GM12878 (cell line): ENCODE measurements at regions not wholly inside any gene's neighbourhood (a gene's known extent, or its start where the extent isn't known, plus 50 kb on each side); places are given as distances from the start of the nearest gene placed in this dataset.

ENCODE experiments used
- ATAC-seq: fragments of 200-7000 bp; cut with Tn5 transposase; 3 replicates; pipeline ENCODE4 v1.9.1; 2020; ENCODE audit warnings: mild to moderate bottlenecking, moderate library complexity
- BruUV-seq: library from RNA; stranded (reverse); fragments of 400-500 nt; replicated peaks from 2 replicates; lab custom pipeline; 2021; lab: Mats Ljungman, UMichigan
- CTCF ChIA-PET: fragments of 300-600 bp; sonication (Branson Sonifier 250); formaldehyde crosslinking; extraction: SDS; loops from one replicate; lab custom pipeline; 2021; ENCODE audit warnings: inconsistent platforms; lab: Yijun Ruan, JAX
- POLR2A ChIA-PET: fragments of 350-600 bp; formaldehyde crosslinking; extraction: SDS; loops from one replicate; lab custom pipeline; 2021; ENCODE audit warnings: inconsistent platforms; lab: Charles Lee
- RAD21 ChIA-PET: fragments of 300-600 bp; sonication (Branson Sonifier 250); formaldehyde crosslinking; loops from one replicate; lab custom pipeline; 2023; ENCODE audit warnings: antibody characterized with exemption; ENCODE audit not compliant: unreplicated experiment; lab: Charles Lee
- SMC1A ChIA-PET: fragments of 300-600 bp; sonication (Branson Sonifier 250); formaldehyde crosslinking; loops from one replicate; lab custom pipeline; 2023; ENCODE audit not compliant: unreplicated experiment, uncharacterized antibody; lab: Charles Lee
- DNase-seq: peaks from one replicate; pipeline ENCODE4 v3.0.0-alpha.2; 2011; ENCODE audit warnings: low read depth, low spot score
- FAIRE-seq: peaks from 3 replicates; lab custom pipeline; 2011; peaks lifted over from hg19 to GRCh38; lab: Jason Lieb, UNC
- H2AFZ ChIP-seq: 2 replicates; pipeline ENCODE4 v1.6.0; 2011; ENCODE audit warnings: low read depth, low read length, control low read depth; ENCODE audit not compliant: control insufficient read depth
- H3K27ac ChIP-seq: 2 replicates; pipeline ENCODE4 v1.5.1; 2011; ENCODE audit warnings: control low read depth; ENCODE audit not compliant: control insufficient read depth, insufficient read depth
- H3K27me3 ChIP-seq, 2 experiments: replicated peaks in 1 of 2; 2 replicates each; pipeline versions ENCODE4 v1.6.0 to v1.6.1; 2011; ENCODE audit warnings: low read length in 1 of 2; ENCODE audit not compliant: control insufficient read depth in 2 of 2, insufficient read depth in 2 of 2
- H3K36me3 ChIP-seq, 2 experiments: 2 replicates each; pipeline ENCODE4 v1.5.1; 2011; ENCODE audit warnings: low read length in 1 of 2; ENCODE audit not compliant: control insufficient read depth in 2 of 2, insufficient read depth in 2 of 2
- H3K4me1 ChIP-seq: 2 replicates; pipeline ENCODE4 v1.6.1; 2011; ENCODE audit warnings: mild to moderate bottlenecking, low read length, moderate library complexity, mixed read lengths; ENCODE audit not compliant: control insufficient read depth, insufficient read depth
- H3K4me2 ChIP-seq: 2 replicates; pipeline ENCODE4 v1.6.0; 2011; ENCODE audit warnings: control low read depth; ENCODE audit not compliant: control insufficient read depth, insufficient read depth
- H3K4me3 ChIP-seq: fragments of 200-600 bp; sonication (generic); 2 replicates; pipeline ENCODE4 v1.5.1; 2016
- H3K79me2 ChIP-seq: 2 replicates; pipeline ENCODE4 v1.6.0; 2011; ENCODE audit warnings: low read length; ENCODE audit not compliant: control insufficient read depth, insufficient read depth
- H3K9ac ChIP-seq: 2 replicates; pipeline ENCODE4 v1.8.0; 2011; ENCODE audit warnings: low read length, control low read depth, mixed read lengths; ENCODE audit not compliant: control insufficient read depth, insufficient read depth
- H3K9me3 ChIP-seq: replicated peaks from 3 replicates; pipeline ENCODE4 v1.5.1; 2011; ENCODE audit warnings: mild to moderate bottlenecking, low read length; ENCODE audit not compliant: control insufficient read depth, insufficient read depth
- H4K20me1 ChIP-seq: 2 replicates; pipeline ENCODE4 v1.6.0; 2011; ENCODE audit not compliant: control insufficient read depth, insufficient read depth
- BMI1 ChIP-seq: fragments of 450-650 bp; IDR thresholded peaks from 2 replicates; pipeline ENCODE4 v1.6.1; 2016; ENCODE audit warnings: mild to moderate bottlenecking, moderate library complexity, borderline replicate concordance
- CREM ChIP-seq: IDR thresholded peaks from 2 replicates; pipeline ENCODE4 v1.6.1; 2014; ENCODE audit warnings: antibody characterized with exemption, low read depth
- E2F8 ChIP-seq: fragments of 450-650 bp; IDR thresholded peaks from 2 replicates; pipeline ENCODE4 v1.6.1; 2018; ENCODE audit warnings: mild to moderate bottlenecking, low read depth, moderate library complexity; ENCODE audit not compliant: partially characterized antibody
- NR2C1 ChIP-seq: fragments of 450-650 bp; IDR thresholded peaks from 2 replicates; pipeline ENCODE4 v1.6.1; 2017; ENCODE audit warnings: antibody characterized with exemption, mild to moderate bottlenecking, moderate library complexity
- RB1 ChIP-seq: fragments of 450-650 bp; formaldehyde crosslinking; IDR thresholded peaks from 2 replicates; pipeline ENCODE4 v1.6.1; 2017; ENCODE audit warnings: mild to moderate bottlenecking, borderline replicate concordance
- SP1 ChIP-seq: IDR thresholded peaks from one replicate; pipeline ENCODE4 v1.6.1; 2011; ENCODE audit warnings: low read depth, low read length
- ZBTB4 ChIP-seq: fragments of 450-650 bp; formaldehyde crosslinking; IDR thresholded peaks from 2 replicates; pipeline ENCODE4 v1.4.0; 2022; ENCODE audit warnings: mild to moderate bottlenecking, moderate library complexity
- ZBTB40 ChIP-seq: fragments of 450-650 bp; IDR thresholded peaks from 2 replicates; pipeline ENCODE4 v1.6.1; 2016; ENCODE audit warnings: mild to moderate bottlenecking, moderate library complexity, borderline replicate concordance
- WGBS: methylation state at CpG from one replicate; pipeline ENCODE4 v1.1.6; 2016; ENCODE audit warnings: low lambda C conversion rate; ENCODE audit not compliant: insufficient replicate concordance, insufficient coverage; ENCODE audit errors: missing lambda C conversion rate; 5-methylcytosine and 5-hydroxymethylcytosine counted together
- in situ Hi-C: fragments of 300-500 bp; cut with MboI; formaldehyde crosslinking; loops from 9 replicates; pipeline ENCODE4 v1.14.3; 2018; ENCODE audit warnings: mixed read lengths
- intact Hi-C: fragments of 100-400 bp; cut with micrococcal nuclease; formaldehyde crosslinking; loops from one replicate; pipeline ENCODE4 v1.14.2; 2022; ENCODE audit not compliant: unreplicated experiment

- RAD21 ChIA-PET, result no interaction called here
These were observed 743.3 kb upstream of the CDH6 start for GRCh38 chr5:30450153-30450552.

More at GRCh38 chr5:30450153-30450552, 743.3 kb upstream of the CDH6 start:
- Histone ChIP-seq H3K36me3 (no peaks in the 10 kb centered on the region), H3K79me2 (no peaks in the 10 kb centered on the region), H3K4me3 (no peak overlapping the region), H3K4me1 (no peaks in the 10 kb centered on the region), H3K9ac (no peak overlapping the region), H3K4me2 (no peak overlapping the region), H2AFZ (no peak overlapping the region), H4K20me1 (no peaks in the 10 kb centered on the region), H3K9me3 (no peaks in the 10 kb centered on the region), H3K27me3 (no peaks in the 10 kb centered on the region), H3K27ac (no peak overlapping the region)
- SMC1A ChIA-PET, result no interaction called here
- CTCF ChIA-PET, result no interaction called here
- DNase-seq, result no peak
- POLR2A ChIA-PET, result no interaction called here
- ATAC-seq, result no peak
- BruUV-seq, result no TSS peak
- in situ Hi-C loops, result no loop called here
- WGBS, result 20% methylated on average over 1 of the region's 1 CpG
- FAIRE-seq, result no peak
- TF ChIP-seq SP1, result no peak
- TF ChIP-seq E2F8, result no peak
- TF ChIP-seq ZBTB40, result no peak
- TF ChIP-seq ZBTB4 (CRISPR knock-in tag), result no peak
- no peak for TF ChIP-seq CREM
- no peak for TF ChIP-seq BMI1
- no peak for TF ChIP-seq RB1
- TF ChIP-seq NR2C1, result no peak
- intact Hi-C loops, result no loop called here
